Astrocyte (in vitro differentiated cells and primary cell): ENCODE measurements at regions not wholly inside any gene's neighbourhood (a gene's known extent, or its start where the extent isn't known, plus 50 kb on each side); places are given as distances from the start of the nearest gene placed in this dataset.

Experiments used
- DNase-seq: peaks from one replicate; pipeline ENCODE4 v3.0.0-alpha.2; 2010; ENCODE audit warnings: low read depth
- FAIRE-seq: peaks from 2 replicates; lab custom pipeline; 2011; peaks lifted over from hg19 to GRCh38; lab: Jason Lieb, UNC
- H2AFZ ChIP-seq: 2 replicates; pipeline ENCODE4 v1.6.0; 2012; ENCODE audit warnings: low read depth, low read length, inconsistent platforms
- H3K27ac ChIP-seq: 2 replicates; pipeline ENCODE4 v1.5.1; 2011; ENCODE audit warnings: low read depth, low read length, inconsistent platforms
- H3K27me3 ChIP-seq: 2 replicates; pipeline ENCODE4 v1.6.0; 2011; ENCODE audit warnings: low read length, inconsistent platforms; ENCODE audit not compliant: insufficient read depth
- H3K36me3 ChIP-seq: 2 replicates; pipeline ENCODE4 v1.5.1; 2011; ENCODE audit warnings: low read length, inconsistent platforms; ENCODE audit not compliant: insufficient read depth
- H3K4me1 ChIP-seq: 2 replicates; pipeline ENCODE4 v1.5.1; 2011; ENCODE audit warnings: low read length, inconsistent platforms; ENCODE audit not compliant: insufficient read depth
- H3K4me2 ChIP-seq: 2 replicates; pipeline ENCODE4 v1.6.0; 2012; ENCODE audit warnings: low read length, inconsistent platforms
- H3K4me3 ChIP-seq: 2 replicates; pipeline ENCODE4 v1.5.1; 2011; ENCODE audit warnings: low read depth, mild to moderate bottlenecking, low read length, inconsistent platforms; ENCODE audit not compliant: insufficient read depth
- H3K79me2 ChIP-seq: 2 replicates; pipeline ENCODE4 v1.6.0; 2012; ENCODE audit warnings: mild to moderate bottlenecking, low read length, inconsistent platforms; ENCODE audit not compliant: insufficient read depth
- H3K9ac ChIP-seq: 2 replicates; pipeline ENCODE4 v1.6.0; 2012; ENCODE audit warnings: mild to moderate bottlenecking, low read length, inconsistent platforms
- H3K9me3 ChIP-seq: 2 replicates; pipeline ENCODE4 v1.5.1; 2012; ENCODE audit warnings: low read depth, mild to moderate bottlenecking, low read length, inconsistent platforms; ENCODE audit not compliant: insufficient read depth
- H4K20me1 ChIP-seq: 2 replicates; pipeline ENCODE4 v1.6.0; 2012; ENCODE audit warnings: low read length, inconsistent platforms; ENCODE audit not compliant: insufficient read depth
- H3K27ac Mint-ChIP-seq: one replicate; pipeline ENCODE4 v1.8.0; 2021; ENCODE audit warnings: mild to moderate bottlenecking, mixed read lengths; ENCODE audit not compliant: unreplicated experiment
- H3K27me3 Mint-ChIP-seq: one replicate; pipeline ENCODE4 v1.8.0; 2021; ENCODE audit warnings: low read depth, mixed read lengths; ENCODE audit not compliant: unreplicated experiment
- H3K36me3 Mint-ChIP-seq: one replicate; pipeline ENCODE4 v1.8.0; 2021; ENCODE audit warnings: low read depth, mixed read lengths; ENCODE audit not compliant: unreplicated experiment
- H3K4me1 Mint-ChIP-seq: one replicate; pipeline ENCODE4 v1.8.0; 2021; ENCODE audit warnings: low read depth, mixed read lengths; ENCODE audit not compliant: unreplicated experiment
- H3K4me3 Mint-ChIP-seq: one replicate; pipeline ENCODE4 v1.8.0; 2021; ENCODE audit warnings: mild to moderate bottlenecking, moderate library complexity, mixed read lengths; ENCODE audit not compliant: unreplicated experiment
- H3K9me3 Mint-ChIP-seq: one replicate; pipeline ENCODE4 v1.8.0; 2021; ENCODE audit warnings: mild to moderate bottlenecking, mixed read lengths; ENCODE audit not compliant: unreplicated experiment
- EZH2 ChIP-seq: IDR thresholded peaks from 2 replicates; pipeline ENCODE4 v1.6.1; 2012; ENCODE audit warnings: mild to moderate bottlenecking, low read length, inconsistent platforms; ENCODE audit not compliant: insufficient read depth
- TF ChIP-seq, protein P1 (sequence below): IDR thresholded peaks from 2 replicates; pipeline ENCODE4 v1.5.1; 2011; ENCODE audit warnings: low read depth, mild to moderate bottlenecking, inconsistent platforms, low read length, moderate library complexity; ENCODE audit not compliant: insufficient read depth

GRCh38 chr3:111318289-111318688 lies 223.7 kb upstream of the CD96 start:
- no peak overlapping the region for H3K9ac ChIP-seq
- Mint-ChIP-seq H3K36me3 (no peaks in the 10 kb centered on the region), H3K27me3 (no peaks in the 10 kb centered on the region), H3K4me3 (no peak overlapping the region), H3K27ac (no peak overlapping the region), H3K4me1 (peaks cover 21% of the 10 kb centered on the region), H3K9me3 (no peaks in the 10 kb centered on the region)
- H3K27ac ChIP-seq: no peak overlapping the region
- no peak overlapping the region for H3K4me3 ChIP-seq
- no peak for TF ChIP-seq EZH2
- TF ChIP-seq, protein P1, sequence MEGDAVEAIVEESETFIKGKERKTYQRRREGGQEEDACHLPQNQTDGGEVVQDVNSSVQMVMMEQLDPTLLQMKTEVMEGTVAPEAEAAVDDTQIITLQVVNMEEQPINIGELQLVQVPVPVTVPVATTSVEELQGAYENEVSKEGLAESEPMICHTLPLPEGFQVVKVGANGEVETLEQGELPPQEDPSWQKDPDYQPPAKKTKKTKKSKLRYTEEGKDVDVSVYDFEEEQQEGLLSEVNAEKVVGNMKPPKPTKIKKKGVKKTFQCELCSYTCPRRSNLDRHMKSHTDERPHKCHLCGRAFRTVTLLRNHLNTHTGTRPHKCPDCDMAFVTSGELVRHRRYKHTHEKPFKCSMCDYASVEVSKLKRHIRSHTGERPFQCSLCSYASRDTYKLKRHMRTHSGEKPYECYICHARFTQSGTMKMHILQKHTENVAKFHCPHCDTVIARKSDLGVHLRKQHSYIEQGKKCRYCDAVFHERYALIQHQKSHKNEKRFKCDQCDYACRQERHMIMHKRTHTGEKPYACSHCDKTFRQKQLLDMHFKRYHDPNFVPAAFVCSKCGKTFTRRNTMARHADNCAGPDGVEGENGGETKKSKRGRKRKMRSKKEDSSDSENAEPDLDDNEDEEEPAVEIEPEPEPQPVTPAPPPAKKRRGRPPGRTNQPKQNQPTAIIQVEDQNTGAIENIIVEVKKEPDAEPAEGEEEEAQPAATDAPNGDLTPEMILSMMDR: no peak
- H3K9me3 ChIP-seq: no peaks in the 10 kb centered on the region
- H3K36me3 ChIP-seq: no peaks in the 10 kb centered on the region
- H2AFZ ChIP-seq: no peak overlapping the region
- no peak overlapping the region for H3K4me2 ChIP-seq
- no peaks in the 10 kb centered on the region for H3K79me2 ChIP-seq
- H3K4me1 ChIP-seq: peaks cover 11% of the 10 kb centered on the region
- no peaks in the 10 kb centered on the region for H3K27me3 ChIP-seq
- FAIRE-seq (peak; percentile 29), DNase-seq (no peak)
- no peaks in the 10 kb centered on the region for H4K20me1 ChIP-seq

- Histone ChIP-seq H3K36me3 (no peaks in the 10 kb centered on the region), H3K4me2 (no peak overlapping the region), H3K4me3 (no peak overlapping the region), H3K9me3 (no peaks in the 10 kb centered on the region), H3K79me2 (no peaks in the 10 kb centered on the region), H3K27ac (no peak overlapping the region), H2AFZ (no peak overlapping the region), H3K9ac (no peak overlapping the region), H4K20me1 (no peaks in the 10 kb centered on the region), H3K4me1 (peaks cover 5% of the 10 kb centered on the region), H3K27me3 (no peaks in the 10 kb centered on the region)
- Mint-ChIP-seq H3K36me3 (no peaks in the 10 kb centered on the region), H3K27me3 (no peaks in the 10 kb centered on the region), H3K4me1 (peaks cover 27% of the 10 kb centered on the region), H3K9me3 (no peaks in the 10 kb centered on the region), H3K4me3 (no peak overlapping the region), H3K27ac (no peak overlapping the region)
- DNase-seq: no peak
- FAIRE-seq: no peak
- no peak for TF ChIP-seq EZH2
- TF ChIP-seq, protein P1: no peak
Measured at GRCh38 chr3:111319598-111319997, 222.4 kb upstream of the CD96 start.

DNA sequence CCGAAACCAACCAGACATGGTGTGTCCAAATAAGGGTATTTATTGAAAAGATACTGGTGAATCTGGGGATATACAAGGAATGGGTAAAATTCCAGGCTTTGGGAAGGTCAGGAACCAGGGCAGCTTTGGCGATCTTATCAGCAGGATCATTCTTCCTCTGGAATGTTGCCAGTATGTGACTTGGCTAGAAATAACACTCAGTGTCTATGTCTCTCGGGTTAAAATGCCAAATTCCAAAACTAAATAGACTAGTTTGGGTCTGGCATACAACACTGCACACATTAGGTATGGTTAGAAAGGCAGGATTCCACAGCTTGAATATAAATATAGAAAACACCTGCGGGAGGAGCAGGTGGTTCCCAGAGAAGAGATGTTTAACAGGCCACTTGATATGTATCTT lies 220.2 kb upstream of the CD96 start:
- H3K4me1 Mint-ChIP-seq: peaks cover 43% of the 10 kb centered on the region
- Histone ChIP-seq H3K9me3 (no peaks in the 10 kb centered on the region), H2AFZ (no peak overlapping the region), H3K4me3 (no peak overlapping the region), H3K27me3 (no peaks in the 10 kb centered on the region), H3K9ac (no peak overlapping the region), H3K4me1 (no peaks in the 10 kb centered on the region), H4K20me1 (no peaks in the 10 kb centered on the region), H3K4me2 (no peak overlapping the region), H3K79me2 (no peaks in the 10 kb centered on the region), H3K36me3 (no peaks in the 10 kb centered on the region), H3K27ac (no peak overlapping the region)
- no peaks in the 10 kb centered on the region for H3K9me3 Mint-ChIP-seq
- H3K27me3 Mint-ChIP-seq: no peaks in the 10 kb centered on the region
- peak overlapping the region; percentile 88 for H3K27ac Mint-ChIP-seq
- no peak overlapping the region for H3K4me3 Mint-ChIP-seq
- no peak for DNase-seq
- peak; percentile 68 for FAIRE-seq
- H3K36me3 Mint-ChIP-seq: no peaks in the 10 kb centered on the region
- TF ChIP-seq, protein P1: no peak
- TF ChIP-seq EZH2: no peak
